GM12878 (cell line): ENCODE measurements at regions not wholly inside any gene's neighbourhood (a gene's known extent, or its start where the extent isn't known, plus 50 kb on each side); places are given as distances from the start of the nearest gene placed in this dataset.

Experiments
- CTCF ChIP-seq, 3 experiments: IDR thresholded peaks in 2 of 3; conservative IDR thresholded peaks in 1 of 3; 2 replicates each; pipeline ENCODE4 v1.5.1; 2011; ENCODE audit warnings: low read depth in 3 of 3, low read length in 3 of 3, mild to moderate bottlenecking in 3 of 3, control low read depth in 2 of 3, moderate library complexity in 2 of 3, inconsistent platforms in 1 of 3, mixed read lengths in 1 of 3; ENCODE audit not compliant: control insufficient read depth in 2 of 3, insufficient read depth in 1 of 3; ENCODE audit errors: extremely low read depth in 1 of 3
- FOXK2 ChIP-seq: fragments of 450-650 bp; IDR thresholded peaks from 2 replicates; pipeline ENCODE4 v1.6.1; 2017; ENCODE audit warnings: mild to moderate bottlenecking, moderate library complexity
- GABPA ChIP-seq: IDR thresholded peaks from 2 replicates; pipeline ENCODE4 v1.6.1; 2014; ENCODE audit warnings: antibody characterized with exemption, low read depth, mild to moderate bottlenecking, inconsistent platforms
- JUNB ChIP-seq: IDR thresholded peaks from 2 replicates; pipeline ENCODE4 v1.6.1; 2016; ENCODE audit warnings: antibody characterized with exemption, mild to moderate bottlenecking
- SREBF2 ChIP-seq: IDR thresholded peaks from 2 replicates; pipeline ENCODE4 v1.6.1; 2012; ENCODE audit warnings: mild to moderate bottlenecking, low read length

- TF ChIP-seq CTCF (IDR thresholded peaks at IDR 0.05 in 2 of 3, conservative IDR thresholded peaks at IDR 0.05 in 1 of 3; ENCODE audit: control insufficient read depth in 2 of 3, extremely low read depth in 1 of 3, insufficient read depth in 1 of 3, low read depth in 3 of 3, low read length in 3 of 3), result no peak
- TF ChIP-seq FOXK2, result no peak
- no peak for TF ChIP-seq GABPA
- TF ChIP-seq SREBF2, result no peak
- TF ChIP-seq JUNB, result no peak
Observed at GRCh38 chr15:95931619-95932018, 398.9 kb upstream of the NR2F2 start.
